Hepatocyte (in vitro differentiated cells): ENCODE measurements at regions not wholly inside any gene's neighbourhood (a gene's known extent, or its start where the extent isn't known, plus 50 kb on each side); places are given as distances from the start of the nearest gene placed in this dataset.

Experiments
- EZH2 ChIP-seq: fragments of 200-600 bp; sonication (generic); IDR thresholded peaks from 2 replicates; pipeline ENCODE4 v1.6.1; 2016; ENCODE audit warnings: antibody characterized with exemption, mild to moderate bottlenecking, borderline replicate concordance
- EZH2phosphoT487 ChIP-seq: fragments of 200-600 bp; sonication (generic); IDR thresholded peaks from one replicate; pipeline ENCODE4 v1.6.1; 2018; ENCODE audit warnings: antibody characterized with exemption, mild to moderate bottlenecking, low read depth, moderate library complexity; ENCODE audit not compliant: unreplicated experiment, severe bottlenecking
- TF ChIP-seq, protein P1 (sequence below): fragments of 200-600 bp; sonication (generic); IDR thresholded peaks from 2 replicates; pipeline ENCODE4 v1.5.1; 2016; ENCODE audit warnings: antibody characterized with exemption, mild to moderate bottlenecking; ENCODE audit not compliant: poor library complexity

- TF ChIP-seq, protein P1, sequence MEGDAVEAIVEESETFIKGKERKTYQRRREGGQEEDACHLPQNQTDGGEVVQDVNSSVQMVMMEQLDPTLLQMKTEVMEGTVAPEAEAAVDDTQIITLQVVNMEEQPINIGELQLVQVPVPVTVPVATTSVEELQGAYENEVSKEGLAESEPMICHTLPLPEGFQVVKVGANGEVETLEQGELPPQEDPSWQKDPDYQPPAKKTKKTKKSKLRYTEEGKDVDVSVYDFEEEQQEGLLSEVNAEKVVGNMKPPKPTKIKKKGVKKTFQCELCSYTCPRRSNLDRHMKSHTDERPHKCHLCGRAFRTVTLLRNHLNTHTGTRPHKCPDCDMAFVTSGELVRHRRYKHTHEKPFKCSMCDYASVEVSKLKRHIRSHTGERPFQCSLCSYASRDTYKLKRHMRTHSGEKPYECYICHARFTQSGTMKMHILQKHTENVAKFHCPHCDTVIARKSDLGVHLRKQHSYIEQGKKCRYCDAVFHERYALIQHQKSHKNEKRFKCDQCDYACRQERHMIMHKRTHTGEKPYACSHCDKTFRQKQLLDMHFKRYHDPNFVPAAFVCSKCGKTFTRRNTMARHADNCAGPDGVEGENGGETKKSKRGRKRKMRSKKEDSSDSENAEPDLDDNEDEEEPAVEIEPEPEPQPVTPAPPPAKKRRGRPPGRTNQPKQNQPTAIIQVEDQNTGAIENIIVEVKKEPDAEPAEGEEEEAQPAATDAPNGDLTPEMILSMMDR = no peak
- TF ChIP-seq EZH2 (no peak), EZH2phosphoT487 (no peak)
Measured at GRCh38 chrX:9311421-9312160, 153.3 kb upstream of the TBL1X start.
